ENCODE measurements at regions not wholly inside any gene's neighbourhood (a gene's known extent, or its start where the extent isn't known, plus 50 kb on each side); places are given as distances from the start of the nearest gene placed in this dataset.

GRCh38 chr19:28228854-28229253 is 984.1 kb downstream of the UQCRFS1 start:
- TF ChIP-seq, protein P1, sequence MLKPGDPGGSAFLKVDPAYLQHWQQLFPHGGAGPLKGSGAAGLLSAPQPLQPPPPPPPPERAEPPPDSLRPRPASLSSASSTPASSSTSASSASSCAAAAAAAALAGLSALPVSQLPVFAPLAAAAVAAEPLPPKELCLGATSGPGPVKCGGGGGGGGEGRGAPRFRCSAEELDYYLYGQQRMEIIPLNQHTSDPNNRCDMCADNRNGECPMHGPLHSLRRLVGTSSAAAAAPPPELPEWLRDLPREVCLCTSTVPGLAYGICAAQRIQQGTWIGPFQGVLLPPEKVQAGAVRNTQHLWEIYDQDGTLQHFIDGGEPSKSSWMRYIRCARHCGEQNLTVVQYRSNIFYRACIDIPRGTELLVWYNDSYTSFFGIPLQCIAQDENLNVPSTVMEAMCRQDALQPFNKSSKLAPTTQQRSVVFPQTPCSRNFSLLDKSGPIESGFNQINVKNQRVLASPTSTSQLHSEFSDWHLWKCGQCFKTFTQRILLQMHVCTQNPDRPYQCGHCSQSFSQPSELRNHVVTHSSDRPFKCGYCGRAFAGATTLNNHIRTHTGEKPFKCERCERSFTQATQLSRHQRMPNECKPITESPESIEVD (tag by site-specific recombination; IDR thresholded peaks at IDR 0.05) = no peak
- TF ChIP-seq YY1 (tag by site-specific recombination; IDR thresholded peaks at IDR 0.05) (no peak), ZNF239 (tag by site-specific recombination; IDR thresholded peaks at IDR 0.05) (no peak), ZFP3 (tag by site-specific recombination; IDR thresholded peaks at IDR 0.05; ENCODE audit: low read depth) (no peak), ZBTB1 (tag by site-specific recombination; IDR thresholded peaks at IDR 0.05) (no peak), SALL2 (tag by site-specific recombination; IDR thresholded peaks at IDR 0.05; ENCODE audit: borderline replicate concordance) (no peak), ZNF423 (tag by site-specific recombination; IDR thresholded peaks at IDR 0.05) (no peak), ZNF514 (tag by site-specific recombination; IDR thresholded peaks at IDR 0.05) (no peak), ZNF704 (tag by site-specific recombination; IDR thresholded peaks at IDR 0.05) (no peak), PBX3 (CRISPR knock-in tag; IDR thresholded peaks at IDR 0.05) (no peak)
- TF ChIP-seq, protein P2, sequence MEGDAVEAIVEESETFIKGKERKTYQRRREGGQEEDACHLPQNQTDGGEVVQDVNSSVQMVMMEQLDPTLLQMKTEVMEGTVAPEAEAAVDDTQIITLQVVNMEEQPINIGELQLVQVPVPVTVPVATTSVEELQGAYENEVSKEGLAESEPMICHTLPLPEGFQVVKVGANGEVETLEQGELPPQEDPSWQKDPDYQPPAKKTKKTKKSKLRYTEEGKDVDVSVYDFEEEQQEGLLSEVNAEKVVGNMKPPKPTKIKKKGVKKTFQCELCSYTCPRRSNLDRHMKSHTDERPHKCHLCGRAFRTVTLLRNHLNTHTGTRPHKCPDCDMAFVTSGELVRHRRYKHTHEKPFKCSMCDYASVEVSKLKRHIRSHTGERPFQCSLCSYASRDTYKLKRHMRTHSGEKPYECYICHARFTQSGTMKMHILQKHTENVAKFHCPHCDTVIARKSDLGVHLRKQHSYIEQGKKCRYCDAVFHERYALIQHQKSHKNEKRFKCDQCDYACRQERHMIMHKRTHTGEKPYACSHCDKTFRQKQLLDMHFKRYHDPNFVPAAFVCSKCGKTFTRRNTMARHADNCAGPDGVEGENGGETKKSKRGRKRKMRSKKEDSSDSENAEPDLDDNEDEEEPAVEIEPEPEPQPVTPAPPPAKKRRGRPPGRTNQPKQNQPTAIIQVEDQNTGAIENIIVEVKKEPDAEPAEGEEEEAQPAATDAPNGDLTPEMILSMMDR (tag by site-specific recombination; IDR thresholded peaks at IDR 0.05) = no peak
- TF ChIP-seq, protein P3, sequence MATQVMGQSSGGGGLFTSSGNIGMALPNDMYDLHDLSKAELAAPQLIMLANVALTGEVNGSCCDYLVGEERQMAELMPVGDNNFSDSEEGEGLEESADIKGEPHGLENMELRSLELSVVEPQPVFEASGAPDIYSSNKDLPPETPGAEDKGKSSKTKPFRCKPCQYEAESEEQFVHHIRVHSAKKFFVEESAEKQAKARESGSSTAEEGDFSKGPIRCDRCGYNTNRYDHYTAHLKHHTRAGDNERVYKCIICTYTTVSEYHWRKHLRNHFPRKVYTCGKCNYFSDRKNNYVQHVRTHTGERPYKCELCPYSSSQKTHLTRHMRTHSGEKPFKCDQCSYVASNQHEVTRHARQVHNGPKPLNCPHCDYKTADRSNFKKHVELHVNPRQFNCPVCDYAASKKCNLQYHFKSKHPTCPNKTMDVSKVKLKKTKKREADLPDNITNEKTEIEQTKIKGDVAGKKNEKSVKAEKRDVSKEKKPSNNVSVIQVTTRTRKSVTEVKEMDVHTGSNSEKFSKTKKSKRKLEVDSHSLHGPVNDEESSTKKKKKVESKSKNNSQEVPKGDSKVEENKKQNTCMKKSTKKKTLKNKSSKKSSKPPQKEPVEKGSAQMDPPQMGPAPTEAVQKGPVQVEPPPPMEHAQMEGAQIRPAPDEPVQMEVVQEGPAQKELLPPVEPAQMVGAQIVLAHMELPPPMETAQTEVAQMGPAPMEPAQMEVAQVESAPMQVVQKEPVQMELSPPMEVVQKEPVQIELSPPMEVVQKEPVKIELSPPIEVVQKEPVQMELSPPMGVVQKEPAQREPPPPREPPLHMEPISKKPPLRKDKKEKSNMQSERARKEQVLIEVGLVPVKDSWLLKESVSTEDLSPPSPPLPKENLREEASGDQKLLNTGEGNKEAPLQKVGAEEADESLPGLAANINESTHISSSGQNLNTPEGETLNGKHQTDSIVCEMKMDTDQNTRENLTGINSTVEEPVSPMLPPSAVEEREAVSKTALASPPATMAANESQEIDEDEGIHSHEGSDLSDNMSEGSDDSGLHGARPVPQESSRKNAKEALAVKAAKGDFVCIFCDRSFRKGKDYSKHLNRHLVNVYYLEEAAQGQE (tag by site-specific recombination; IDR thresholded peaks at IDR 0.05) = no peak
- TF ChIP-seq, protein P4, sequence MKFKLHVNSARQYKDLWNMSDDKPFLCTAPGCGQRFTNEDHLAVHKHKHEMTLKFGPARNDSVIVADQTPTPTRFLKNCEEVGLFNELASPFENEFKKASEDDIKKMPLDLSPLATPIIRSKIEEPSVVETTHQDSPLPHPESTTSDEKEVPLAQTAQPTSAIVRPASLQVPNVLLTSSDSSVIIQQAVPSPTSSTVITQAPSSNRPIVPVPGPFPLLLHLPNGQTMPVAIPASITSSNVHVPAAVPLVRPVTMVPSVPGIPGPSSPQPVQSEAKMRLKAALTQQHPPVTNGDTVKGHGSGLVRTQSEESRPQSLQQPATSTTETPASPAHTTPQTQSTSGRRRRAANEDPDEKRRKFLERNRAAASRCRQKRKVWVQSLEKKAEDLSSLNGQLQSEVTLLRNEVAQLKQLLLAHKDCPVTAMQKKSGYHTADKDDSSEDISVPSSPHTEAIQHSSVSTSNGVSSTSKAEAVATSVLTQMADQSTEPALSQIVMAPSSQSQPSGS (tag by site-specific recombination; IDR thresholded peaks at IDR 0.05; ENCODE audit: low read depth) = no peak
